ENCODE measurements at regions not wholly inside any gene's neighbourhood (a gene's known extent, or its start where the extent isn't known, plus 50 kb on each side); places are given as distances from the start of the nearest gene placed in this dataset.

DNA sequence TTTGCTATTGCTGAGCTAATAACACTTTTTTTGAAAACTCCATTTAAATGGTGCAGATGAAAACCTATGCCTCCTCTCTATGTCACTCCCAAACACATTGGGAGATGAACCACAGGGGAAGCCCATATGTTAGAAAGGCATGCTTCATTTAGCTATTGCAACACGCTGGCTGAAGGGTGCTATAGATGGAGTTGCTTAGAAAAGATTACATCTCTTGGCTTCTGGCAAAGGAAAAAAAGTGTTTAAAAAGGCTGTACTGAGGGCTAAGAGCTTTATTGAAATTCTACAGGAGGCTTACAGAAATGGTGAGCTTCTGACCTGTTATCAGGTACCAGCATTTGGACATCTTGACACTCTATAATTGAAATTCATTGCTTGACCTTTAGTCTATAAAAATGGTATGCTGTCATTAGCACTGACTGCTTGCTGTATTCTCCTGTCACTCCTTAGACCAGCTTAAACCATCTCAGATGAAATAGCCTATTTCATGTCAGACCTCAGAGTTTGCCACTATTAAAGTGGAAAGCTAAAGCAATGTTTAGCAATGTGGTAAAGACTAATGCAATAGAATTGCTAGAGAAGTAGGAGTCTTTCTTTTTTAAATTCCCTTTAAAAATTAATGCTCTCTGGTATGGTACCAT lies 503.9 kb downstream of the CDH11 start:
- H3K4me3 ChIP-seq (ENCODE audit: insufficient read depth, low read length): no peak overlapping the region
- no peaks in the 10 kb centered on the region for H3K79me2 ChIP-seq (ENCODE audit: insufficient read depth, low read length)
- H3K27me3 ChIP-seq (ENCODE audit: insufficient read depth, low read length): no peaks in the 10 kb centered on the region
- no peak for TF ChIP-seq CTCF (IDR thresholded peaks at IDR 0.05; ENCODE audit: extremely low read depth, low read depth, low read length)
- no peak overlapping the region for H2AFZ ChIP-seq (ENCODE audit: low read length)
- H4K20me1 ChIP-seq (ENCODE audit: insufficient read depth, low read length): no peaks in the 10 kb centered on the region
- no peaks in the 10 kb centered on the region for H3K36me3 ChIP-seq (ENCODE audit: insufficient read depth, low read length)
- peaks cover 16% of the 10 kb centered on the region for H3K4me1 ChIP-seq (ENCODE audit: insufficient read depth, low read length)
- H3K9me3 ChIP-seq (ENCODE audit: low read depth, low read length): no peaks in the 10 kb centered on the region
- no peak overlapping the region for H3K27ac ChIP-seq (ENCODE audit: low read depth, low read length)
- no peak for DNase-seq (ENCODE audit: insufficient read length, low spot score, missing footprints)
- H3K4me2 ChIP-seq (ENCODE audit: insufficient read depth, low read length): no peak overlapping the region

DNA sequence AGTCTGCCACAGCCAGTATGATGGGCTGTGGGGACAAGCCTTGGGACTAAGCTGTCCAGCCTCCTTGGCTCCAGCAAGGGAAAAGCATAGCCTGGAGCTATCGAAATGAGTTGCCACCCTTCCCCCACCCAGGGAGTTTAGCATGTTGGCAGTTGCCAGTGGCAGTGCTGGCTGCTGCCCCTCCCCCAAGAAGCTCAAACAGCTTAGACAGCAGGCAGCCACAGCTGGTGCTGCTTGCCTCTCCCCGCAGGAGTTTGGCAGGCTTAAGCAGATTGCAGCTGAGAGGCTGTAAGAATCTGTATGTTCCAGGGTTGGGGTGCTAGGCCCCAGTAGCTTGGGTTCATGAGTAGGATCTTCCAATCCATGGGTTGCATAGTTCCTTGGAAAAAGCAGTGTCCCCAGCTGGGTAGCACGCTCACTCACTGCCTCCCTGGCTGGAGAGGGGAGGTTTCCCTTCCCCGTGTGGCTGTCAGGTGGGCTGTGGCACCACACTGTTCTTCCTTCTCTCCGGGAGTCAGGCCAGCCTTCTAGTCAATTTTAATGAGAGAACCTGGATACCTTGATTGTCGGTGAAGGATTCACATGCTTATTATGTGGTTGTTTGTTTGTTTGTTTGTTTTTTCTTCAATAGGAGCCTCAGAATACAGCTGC lies 506.1 kb downstream of the CDH11 start:
- H3K4me3 ChIP-seq (ENCODE audit: insufficient read depth, low read length): no peak overlapping the region
- peak overlapping the region; percentile 22 for H2AFZ ChIP-seq (ENCODE audit: low read length)

DNA sequence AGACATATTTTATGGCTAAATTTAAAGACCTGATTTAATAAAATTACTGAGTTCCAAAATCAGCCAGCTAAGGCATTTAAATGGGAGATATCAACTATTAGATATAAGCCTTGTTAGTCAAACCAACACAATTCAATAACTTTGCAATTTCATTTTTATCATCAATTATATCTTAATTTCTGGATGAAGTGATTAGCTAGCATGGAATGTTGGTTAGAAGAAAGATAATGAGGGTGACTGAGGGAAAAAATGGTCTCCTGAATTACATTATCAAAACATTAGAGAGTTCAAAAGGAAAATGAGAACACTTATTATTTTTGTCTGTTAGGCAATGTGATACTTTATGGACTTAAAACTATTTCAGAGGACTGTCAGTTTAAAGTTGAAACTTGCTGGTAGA lies 525.7 kb downstream of the CDH11 start:
- Histone ChIP-seq H3K4me3 (ENCODE audit: insufficient read depth, low read length) (no peak overlapping the region), H3K27ac (ENCODE audit: low read depth, low read length) (no peak overlapping the region), H3K27me3 (ENCODE audit: insufficient read depth, low read length) (no peaks in the 10 kb centered on the region), H3K4me1 (ENCODE audit: insufficient read depth, low read length) (no peaks in the 10 kb centered on the region), H3K79me2 (ENCODE audit: insufficient read depth, low read length) (no peaks in the 10 kb centered on the region), H2AFZ (ENCODE audit: low read length) (no peak overlapping the region), H4K20me1 (ENCODE audit: insufficient read depth, low read length) (no peaks in the 10 kb centered on the region), H3K9me3 (ENCODE audit: low read depth, low read length) (no peaks in the 10 kb centered on the region), H3K36me3 (ENCODE audit: insufficient read depth, low read length) (no peaks in the 10 kb centered on the region), H3K4me2 (ENCODE audit: insufficient read depth, low read length) (no peak overlapping the region)
- TF ChIP-seq CTCF (IDR thresholded peaks at IDR 0.05; ENCODE audit: extremely low read depth, low read depth, low read length): no peak
- no peak for DNase-seq (ENCODE audit: insufficient read length, low spot score, missing footprints)

More for the DNA sequence above, 506.1 kb downstream of the CDH11 start:
- H3K4me1 ChIP-seq (ENCODE audit: insufficient read depth, low read length): no peaks in the 10 kb centered on the region
- no peaks in the 10 kb centered on the region for H3K79me2 ChIP-seq (ENCODE audit: insufficient read depth, low read length)
- no peaks in the 10 kb centered on the region for H4K20me1 ChIP-seq (ENCODE audit: insufficient read depth, low read length)
- no peaks in the 10 kb centered on the region for H3K36me3 ChIP-seq (ENCODE audit: insufficient read depth, low read length)
- no peak for DNase-seq (ENCODE audit: insufficient read length, low spot score, missing footprints)
- H3K4me2 ChIP-seq (ENCODE audit: insufficient read depth, low read length): no peak overlapping the region
- no peak for TF ChIP-seq CTCF (IDR thresholded peaks at IDR 0.05; ENCODE audit: extremely low read depth, low read depth, low read length)
- H3K27me3 ChIP-seq (ENCODE audit: insufficient read depth, low read length): no peaks in the 10 kb centered on the region
- H3K27ac ChIP-seq (ENCODE audit: low read depth, low read length): no peak overlapping the region
- H3K9me3 ChIP-seq (ENCODE audit: low read depth, low read length): no peaks in the 10 kb centered on the region

DNA sequence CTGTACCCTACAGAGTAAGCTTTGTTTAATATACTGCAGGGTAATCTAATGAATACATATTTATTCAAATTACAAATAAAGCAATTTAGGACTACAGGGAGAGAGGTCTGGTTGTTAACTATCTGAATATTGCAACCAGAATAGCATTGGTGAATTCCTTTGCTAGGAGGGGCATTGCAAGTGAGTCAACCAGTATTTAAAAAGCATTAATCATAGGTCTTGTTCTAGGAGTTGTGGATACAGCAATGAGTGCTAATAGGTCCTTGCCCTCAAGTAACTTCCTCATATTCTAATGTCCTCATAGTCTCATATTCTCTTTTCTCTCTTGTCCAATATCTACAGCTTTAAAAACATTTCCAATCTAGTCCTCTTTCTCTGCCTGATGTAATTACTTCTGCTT lies 531.4 kb downstream of the CDH11 start:
- TF ChIP-seq CTCF (IDR thresholded peaks at IDR 0.05; ENCODE audit: extremely low read depth, low read depth, low read length): no peak
- peaks cover 13% of the 10 kb centered on the region for H3K4me1 ChIP-seq (ENCODE audit: insufficient read depth, low read length)
- peak overlapping the region; percentile 58 for H3K4me2 ChIP-seq (ENCODE audit: insufficient read depth, low read length)
- no peaks in the 10 kb centered on the region for H4K20me1 ChIP-seq (ENCODE audit: insufficient read depth, low read length)
- no peaks in the 10 kb centered on the region for H3K9me3 ChIP-seq (ENCODE audit: low read depth, low read length)
- H2AFZ ChIP-seq (ENCODE audit: low read length): no peak overlapping the region
- H3K4me3 ChIP-seq (ENCODE audit: insufficient read depth, low read length): no peak overlapping the region
- peak overlapping the region; percentile 69 for H3K27ac ChIP-seq (ENCODE audit: low read depth, low read length)
- no peaks in the 10 kb centered on the region for H3K27me3 ChIP-seq (ENCODE audit: insufficient read depth, low read length)
- H3K79me2 ChIP-seq (ENCODE audit: insufficient read depth, low read length): no peaks in the 10 kb centered on the region
- no peak for DNase-seq (ENCODE audit: insufficient read length, low spot score, missing footprints)
- H3K36me3 ChIP-seq (ENCODE audit: insufficient read depth, low read length): no peaks in the 10 kb centered on the region

All from osteoblast (primary cell).